ENCODE measurements at regions not wholly inside any gene's neighbourhood (a gene's known extent, or its start where the extent isn't known, plus 50 kb on each side); places are given as distances from the start of the nearest gene placed in this dataset.

DNA sequence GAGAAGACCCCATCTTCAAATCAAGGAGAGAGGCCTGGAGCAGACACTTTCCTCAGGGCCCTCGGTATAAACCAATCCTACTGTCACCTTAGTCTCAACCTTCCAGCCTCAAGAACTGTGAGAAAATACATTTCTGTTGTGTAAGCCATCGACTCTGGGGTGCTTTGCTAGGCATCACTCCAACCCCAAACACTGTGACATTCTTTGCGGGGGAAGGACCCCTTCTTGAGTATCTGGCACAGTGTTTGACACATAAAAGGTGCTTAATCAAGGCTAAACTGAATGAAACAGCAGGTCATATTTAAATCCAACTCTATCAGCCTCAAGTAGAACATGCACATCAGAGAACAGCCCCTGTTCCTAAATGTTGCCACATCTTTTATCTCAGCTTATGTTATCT is 558.1 kb downstream of the INSC start:
- TF ChIP-seq, protein P1, sequence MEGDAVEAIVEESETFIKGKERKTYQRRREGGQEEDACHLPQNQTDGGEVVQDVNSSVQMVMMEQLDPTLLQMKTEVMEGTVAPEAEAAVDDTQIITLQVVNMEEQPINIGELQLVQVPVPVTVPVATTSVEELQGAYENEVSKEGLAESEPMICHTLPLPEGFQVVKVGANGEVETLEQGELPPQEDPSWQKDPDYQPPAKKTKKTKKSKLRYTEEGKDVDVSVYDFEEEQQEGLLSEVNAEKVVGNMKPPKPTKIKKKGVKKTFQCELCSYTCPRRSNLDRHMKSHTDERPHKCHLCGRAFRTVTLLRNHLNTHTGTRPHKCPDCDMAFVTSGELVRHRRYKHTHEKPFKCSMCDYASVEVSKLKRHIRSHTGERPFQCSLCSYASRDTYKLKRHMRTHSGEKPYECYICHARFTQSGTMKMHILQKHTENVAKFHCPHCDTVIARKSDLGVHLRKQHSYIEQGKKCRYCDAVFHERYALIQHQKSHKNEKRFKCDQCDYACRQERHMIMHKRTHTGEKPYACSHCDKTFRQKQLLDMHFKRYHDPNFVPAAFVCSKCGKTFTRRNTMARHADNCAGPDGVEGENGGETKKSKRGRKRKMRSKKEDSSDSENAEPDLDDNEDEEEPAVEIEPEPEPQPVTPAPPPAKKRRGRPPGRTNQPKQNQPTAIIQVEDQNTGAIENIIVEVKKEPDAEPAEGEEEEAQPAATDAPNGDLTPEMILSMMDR (IDR thresholded peaks at IDR 0.05; ENCODE audit: poor library complexity), result no peak
- no peak for TF ChIP-seq EZH2 (IDR thresholded peaks at IDR 0.05; ENCODE audit: borderline replicate concordance)
